ENCODE measurements at regions not wholly inside any gene's neighbourhood (a gene's known extent, or its start where the extent isn't known, plus 50 kb on each side); places are given as distances from the start of the nearest gene placed in this dataset.

- no peak for TF ChIP-seq ZNF318 (IDR thresholded peaks at IDR 0.05; ENCODE audit: borderline replicate concordance in 1 of 2, low read depth in 1 of 2)
- TF ChIP-seq MAZ (CRISPR knock-in tag; conservative IDR thresholded peaks at IDR 0.05 in 1 of 2, IDR thresholded peaks at IDR 0.05 in 1 of 2), result no peak
- TF ChIP-seq, protein P1, sequence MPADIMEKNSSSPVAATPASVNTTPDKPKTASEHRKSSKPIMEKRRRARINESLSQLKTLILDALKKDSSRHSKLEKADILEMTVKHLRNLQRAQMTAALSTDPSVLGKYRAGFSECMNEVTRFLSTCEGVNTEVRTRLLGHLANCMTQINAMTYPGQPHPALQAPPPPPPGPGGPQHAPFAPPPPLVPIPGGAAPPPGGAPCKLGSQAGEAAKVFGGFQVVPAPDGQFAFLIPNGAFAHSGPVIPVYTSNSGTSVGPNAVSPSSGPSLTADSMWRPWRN (IDR thresholded peaks at IDR 0.05; ENCODE audit: low read depth), result no peak
- TF ChIP-seq, protein P2, sequence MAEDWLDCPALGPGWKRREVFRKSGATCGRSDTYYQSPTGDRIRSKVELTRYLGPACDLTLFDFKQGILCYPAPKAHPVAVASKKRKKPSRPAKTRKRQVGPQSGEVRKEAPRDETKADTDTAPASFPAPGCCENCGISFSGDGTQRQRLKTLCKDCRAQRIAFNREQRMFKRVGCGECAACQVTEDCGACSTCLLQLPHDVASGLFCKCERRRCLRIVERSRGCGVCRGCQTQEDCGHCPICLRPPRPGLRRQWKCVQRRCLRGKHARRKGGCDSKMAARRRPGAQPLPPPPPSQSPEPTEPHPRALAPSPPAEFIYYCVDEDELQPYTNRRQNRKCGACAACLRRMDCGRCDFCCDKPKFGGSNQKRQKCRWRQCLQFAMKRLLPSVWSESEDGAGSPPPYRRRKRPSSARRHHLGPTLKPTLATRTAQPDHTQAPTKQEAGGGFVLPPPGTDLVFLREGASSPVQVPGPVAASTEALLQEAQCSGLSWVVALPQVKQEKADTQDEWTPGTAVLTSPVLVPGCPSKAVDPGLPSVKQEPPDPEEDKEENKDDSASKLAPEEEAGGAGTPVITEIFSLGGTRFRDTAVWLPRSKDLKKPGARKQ (CRISPR knock-in tag; IDR thresholded peaks at IDR 0.05), result no peak
- no peak for TF ChIP-seq BDP1 (IDR thresholded peaks at IDR 0.05; ENCODE audit: insufficient read depth, insufficient read length)
- no peak for TF ChIP-seq NEUROD1 (IDR thresholded peaks at IDR 0.05; ENCODE audit: borderline replicate concordance, low read depth, low read length, partially characterized antibody)
Observed at GRCh38 chr6:150668900-150669302, 69.2 kb downstream of the PLEKHG1 start (continued).
